HG03103 (cell line): ENCODE measurements at regions not wholly inside any gene's neighbourhood (a gene's known extent, or its start where the extent isn't known, plus 50 kb on each side); places are given as distances from the start of the nearest gene placed in this dataset.

Experiments used
- ATAC-seq: cut with Tn5 transposase; IDR thresholded peaks from one replicate; pipeline ENCODE4 v1.9.1; 2021; ENCODE audit warnings: low read depth; ENCODE audit not compliant: unreplicated experiment

GRCh38 chr7:96416116-96416515 is 94.2 kb upstream of the SLC25A13 start:
- ATAC-seq: no peak

- no peak for ATAC-seq
Measured at GRCh38 chr7:96415293-96415940, 93.5 kb upstream of the SLC25A13 start.

DNA sequence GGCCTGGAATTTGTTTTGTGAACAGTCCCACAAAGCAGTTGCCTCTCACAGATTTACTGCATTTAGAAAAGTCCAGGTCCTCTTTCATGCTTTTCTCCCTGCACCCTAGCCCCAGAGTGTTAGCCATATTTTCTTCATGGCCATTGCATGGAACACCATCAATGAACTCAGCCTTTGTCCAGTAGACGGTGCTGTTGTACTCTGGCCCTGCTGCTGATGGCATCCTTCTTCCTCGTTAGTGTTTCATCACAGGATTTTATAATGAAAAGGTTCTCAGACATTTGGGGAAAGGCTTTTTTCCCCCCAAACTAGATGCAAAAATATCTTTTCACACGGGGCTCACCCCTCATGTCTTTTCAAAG is 93.0 kb upstream of the SLC25A13 start:
- no peak for ATAC-seq

DNA sequence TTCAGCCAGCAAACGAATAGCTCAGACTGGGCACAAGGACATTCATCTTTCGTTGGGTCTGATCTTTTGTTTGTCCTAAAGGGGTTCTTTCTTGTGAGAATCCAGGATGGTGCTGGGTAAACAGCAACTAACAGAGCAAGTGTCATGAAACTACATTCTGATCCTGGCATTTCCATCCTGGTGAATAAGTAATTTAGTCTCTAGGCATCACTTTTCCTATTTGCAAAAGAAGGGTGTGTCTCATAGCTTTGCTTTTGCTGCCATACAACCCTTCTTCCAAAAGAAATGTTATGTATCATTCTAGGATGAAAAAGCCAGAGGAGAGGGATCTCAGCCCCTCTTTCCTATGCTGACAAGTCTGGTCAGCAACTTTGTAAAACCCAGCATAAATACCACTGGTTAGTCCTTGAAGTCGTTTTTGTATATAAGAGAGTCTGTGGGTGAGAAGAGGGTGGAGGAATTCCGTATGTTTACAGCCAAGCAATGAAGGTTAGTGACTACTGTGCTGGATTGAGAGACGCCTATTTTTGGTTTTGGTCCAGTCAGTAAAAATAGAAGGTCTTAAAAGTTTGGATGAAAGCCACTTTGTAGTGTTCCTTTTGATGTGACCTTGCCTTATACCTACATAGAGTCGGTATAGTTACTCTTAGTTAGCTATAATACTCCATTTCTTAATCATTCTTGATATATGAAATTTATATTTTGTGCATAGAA is 88.4 kb upstream of the SLC25A13 start:
- no peak for ATAC-seq

DNA sequence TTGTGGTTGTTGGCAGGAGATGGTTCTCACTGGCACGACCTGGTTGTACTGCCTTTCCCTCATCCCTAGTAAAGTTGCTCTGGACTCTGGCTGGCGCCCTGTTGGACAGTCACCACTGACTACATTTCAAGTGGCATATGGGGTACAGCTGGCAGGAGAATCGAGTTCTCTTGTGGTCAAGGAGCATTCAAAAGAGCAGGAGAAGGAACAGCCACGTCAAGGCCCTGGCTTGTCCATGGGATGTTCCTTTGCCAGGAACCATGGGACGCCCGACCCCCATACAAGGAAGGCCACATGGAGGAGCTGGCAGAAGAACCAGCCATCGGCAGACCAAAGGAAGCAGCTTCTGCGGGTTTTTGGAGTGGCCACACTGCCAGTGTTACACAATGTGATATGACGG is 87.0 kb upstream of the SLC25A13 start:
- ATAC-seq: no peak

DNA sequence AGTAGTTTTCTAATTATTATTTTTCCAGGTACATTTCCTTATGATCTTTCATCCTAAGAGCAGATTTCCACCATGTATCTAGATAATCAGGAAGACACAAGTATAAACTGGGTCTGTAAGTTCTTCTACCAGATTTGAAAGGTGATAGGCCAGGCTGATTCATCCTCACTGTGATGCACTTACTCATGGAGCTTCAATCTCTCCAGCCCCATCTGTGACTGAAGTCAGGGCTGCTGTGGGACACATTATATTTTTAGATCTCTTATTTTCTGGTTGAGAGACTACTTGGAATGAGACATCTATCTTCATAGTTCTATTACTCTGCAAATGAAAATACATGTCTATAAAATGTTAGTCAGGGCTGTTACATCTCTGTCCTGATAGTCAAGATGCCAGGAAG is 85.5 kb upstream of the SLC25A13 start:
- no peak for ATAC-seq

GRCh38 chr7:96402913-96403312 is 81.0 kb upstream of the SLC25A13 start:
- ATAC-seq: no peak

- ATAC-seq: no peak
Measured at GRCh38 chr7:96401200-96401599, 79.3 kb upstream of the SLC25A13 start.

- ATAC-seq: no peak
Measured at GRCh38 chr7:96400518-96400917, 78.6 kb upstream of the SLC25A13 start.

GRCh38 chr7:96400001-96400400 is 78.1 kb upstream of the SLC25A13 start:
- no peak for ATAC-seq

DNA sequence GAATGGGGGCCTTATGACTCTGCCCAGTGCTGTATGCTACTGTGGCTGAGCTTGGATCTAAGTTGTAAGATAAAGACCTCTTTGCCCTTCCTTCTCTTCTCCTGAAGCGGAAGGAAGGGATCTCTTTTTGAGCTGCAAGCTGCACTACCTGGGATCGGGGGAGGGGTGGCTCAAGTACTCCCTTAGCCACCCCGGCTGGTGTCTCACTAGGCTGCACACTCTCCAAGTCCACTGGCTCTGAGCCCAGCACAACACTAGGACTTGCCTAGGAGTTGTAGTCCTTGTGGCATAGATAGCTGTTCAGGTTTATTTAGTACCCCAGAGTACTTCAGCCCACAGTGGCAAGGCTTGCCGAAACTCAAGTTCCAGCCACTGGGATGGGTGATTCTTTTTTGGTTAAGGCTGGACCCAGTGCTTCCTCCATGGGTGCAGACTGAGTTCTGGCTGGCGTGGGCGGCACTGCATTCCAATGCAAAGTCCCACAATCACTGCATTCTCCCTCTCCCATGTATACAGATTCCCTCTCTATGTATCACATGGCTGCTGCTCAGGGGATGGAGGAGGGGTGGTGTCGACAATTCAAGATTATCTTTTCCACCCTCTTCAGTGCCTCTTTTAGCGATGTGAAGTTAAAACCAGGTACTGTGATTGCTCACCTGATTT is 76.2 kb upstream of the SLC25A13 start:
- ATAC-seq: no peak

DNA sequence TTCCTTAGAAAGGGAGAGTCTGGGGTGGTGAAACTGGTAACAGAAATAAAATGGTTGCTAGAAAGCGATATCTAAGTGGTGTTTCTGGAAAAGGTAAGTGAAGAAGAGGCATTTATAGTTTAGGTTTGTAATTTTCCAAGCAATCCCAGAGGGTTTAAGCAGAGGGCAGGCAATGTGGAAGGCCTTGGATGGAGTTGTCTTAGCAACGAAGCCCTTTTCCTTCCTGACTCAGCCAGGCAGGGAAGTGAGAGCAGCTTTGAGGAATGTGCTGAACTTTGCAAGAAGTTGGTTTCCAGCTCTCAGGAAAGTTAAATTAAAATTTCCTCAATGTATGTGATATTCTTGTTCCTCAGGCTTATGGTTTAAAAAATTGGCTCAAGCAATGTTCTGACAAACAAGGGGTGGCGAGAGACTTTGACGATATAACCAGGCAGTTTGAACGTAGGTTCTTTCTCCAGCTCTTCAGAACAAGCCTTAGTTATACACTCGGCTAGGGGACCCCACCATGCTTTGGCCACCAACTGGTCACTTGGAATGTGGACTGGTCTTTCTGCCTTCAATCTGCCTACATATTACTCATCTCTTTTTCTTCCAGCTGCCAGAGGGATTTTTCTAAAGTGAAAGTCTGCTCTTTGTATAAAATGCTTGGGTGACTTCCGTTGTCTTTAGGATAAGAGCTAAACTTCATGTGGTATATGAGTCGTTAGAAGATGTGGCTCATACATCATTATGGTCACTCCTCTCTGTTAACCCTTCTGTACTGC is 66.9 kb upstream of the SLC25A13 start:
- no peak for ATAC-seq

DNA sequence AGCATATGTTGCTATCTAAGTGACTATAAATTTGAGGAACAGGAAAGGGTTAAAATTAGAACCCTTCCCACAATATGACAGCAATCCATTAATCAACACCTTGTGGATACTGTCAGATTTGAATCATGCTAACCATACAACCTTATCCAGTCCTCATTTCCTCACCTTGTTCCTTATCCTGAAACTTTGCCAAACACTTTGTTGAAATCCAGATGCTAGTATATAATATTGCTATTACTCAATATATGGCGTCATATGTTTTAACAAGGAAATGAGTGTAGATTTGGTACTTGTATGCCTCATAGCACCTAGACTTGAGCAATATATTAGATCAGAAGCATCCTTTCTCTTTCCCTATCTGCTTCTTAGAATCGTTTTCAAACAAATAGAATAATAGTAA is 66.3 kb upstream of the SLC25A13 start:
- ATAC-seq: no peak

- ATAC-seq: no peak
Measured at GRCh38 chr7:96380111-96380512, 58.2 kb upstream of the SLC25A13 start.

DNA sequence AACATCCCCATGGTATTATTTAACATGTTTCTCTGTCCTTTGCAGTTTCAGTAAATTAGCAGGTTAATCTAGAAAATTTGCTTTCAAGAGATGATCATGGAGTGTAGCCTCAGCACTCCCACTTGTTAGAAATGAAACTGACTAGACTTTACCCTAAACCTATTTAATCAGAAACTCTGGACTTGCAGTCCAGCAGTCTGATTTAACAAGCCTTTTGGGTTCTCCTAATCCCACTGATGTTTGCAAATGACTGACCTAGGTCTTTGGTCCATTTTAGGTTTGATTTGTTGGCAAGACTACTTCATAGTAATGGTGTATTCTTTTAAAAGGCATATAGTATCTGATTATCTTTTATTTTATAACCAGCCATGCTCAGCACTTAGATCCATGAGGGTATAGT is 55.5 kb upstream of the SLC25A13 start:
- no peak for ATAC-seq
